ENCODE measurements at regions not wholly inside any gene's neighbourhood (a gene's known extent, or its start where the extent isn't known, plus 50 kb on each side); places are given as distances from the start of the nearest gene placed in this dataset.

GRCh38 chr18:53907921-53908320 lies 316.5 kb downstream of the MBD2 start:
- DNase-seq (ENCODE audit: low spot score): no peak
- in situ Hi-C loops (cut with HindIII; ENCODE audit: extremely low pct_ligation_motif_present, low pct_unique_long_range_greater_than_20kb): loop anchor here (25.0 kb wide), 1 partner anchor 204 kb away; no protein-coding TSS in a partner anchor
- TF ChIP-seq, protein P1, sequence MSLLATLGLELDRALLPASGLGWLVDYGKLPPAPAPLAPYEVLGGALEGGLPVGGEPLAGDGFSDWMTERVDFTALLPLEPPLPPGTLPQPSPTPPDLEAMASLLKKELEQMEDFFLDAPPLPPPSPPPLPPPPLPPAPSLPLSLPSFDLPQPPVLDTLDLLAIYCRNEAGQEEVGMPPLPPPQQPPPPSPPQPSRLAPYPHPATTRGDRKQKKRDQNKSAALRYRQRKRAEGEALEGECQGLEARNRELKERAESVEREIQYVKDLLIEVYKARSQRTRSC (CRISPR knock-in tag; IDR thresholded peaks at IDR 0.05; ENCODE audit: low read depth): no peak
- no peak for TF ChIP-seq MTF2 (CRISPR knock-in tag; IDR thresholded peaks at IDR 0.05; ENCODE audit: borderline replicate concordance)
- no peak for TF ChIP-seq HNRNPUL1 (IDR thresholded peaks at IDR 0.05; ENCODE audit: low read depth, low read length)
- TF ChIP-seq BRD4 (CRISPR knock-in tag; IDR thresholded peaks at IDR 0.05): no peak
- no peak for TF ChIP-seq TFAP4 (IDR thresholded peaks at IDR 0.05; ENCODE audit: borderline replicate concordance, low read depth)
- TF ChIP-seq, protein P2, sequence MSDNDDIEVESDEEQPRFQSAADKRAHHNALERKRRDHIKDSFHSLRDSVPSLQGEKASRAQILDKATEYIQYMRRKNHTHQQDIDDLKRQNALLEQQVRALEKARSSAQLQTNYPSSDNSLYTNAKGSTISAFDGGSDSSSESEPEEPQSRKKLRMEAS (IDR thresholded peaks at IDR 0.05): no peak
- TF ChIP-seq JUNB (CRISPR knock-in tag; IDR thresholded peaks at IDR 0.05; ENCODE audit: borderline replicate concordance): no peak
- Histone ChIP-seq H3K9ac (ENCODE audit: insufficient read depth, low read depth, low read length) (no peak overlapping the region), H4K20me1 (ENCODE audit: insufficient read depth, low read length) (no peaks in the 10 kb centered on the region), H3K4me1 (ENCODE audit: insufficient read depth, low read length) (no peaks in the 10 kb centered on the region), H3K4me2 (ENCODE audit: low read depth, low read length) (no peak overlapping the region), H2AFZ (ENCODE audit: low read length) (no peak overlapping the region), H3K27ac (ENCODE audit: extremely low read length, insufficient read depth, low read length) (no peak overlapping the region), H3K36me3 (replicated peaks in 1 of 2; ENCODE audit: control insufficient read depth in 1 of 2, insufficient read depth in 2 of 2, low read length in 2 of 2) (no peaks in the 10 kb centered on the region), H3K79me2 (ENCODE audit: insufficient read depth, low read length) (no peaks in the 10 kb centered on the region), H3K9me3 (ENCODE audit: low read length) (no peaks in the 10 kb centered on the region), H3K27me3 (ENCODE audit: control insufficient read depth in 1 of 2, insufficient read depth in 2 of 2, low read length in 2 of 2) (no peaks in the 10 kb centered on the region), H3K4me3 (replicated peaks in 1 of 3; ENCODE audit: insufficient read depth in 1 of 3, low read depth in 2 of 3, low read length in 3 of 3) (no peak overlapping the region)
- no TSS peak for BruUV-seq (replicated peaks)
- intact Hi-C loops (cut with micrococcal nuclease; ENCODE audit: unreplicated experiment): no loop called here
- ChIA-PET POLR2A (no interaction called here), CTCF (ENCODE audit: low intra/inter-chr PET ratio, low total read pairs) (no interaction called here)
- ATAC-seq: no peak
- no peak for FAIRE-seq

DNA sequence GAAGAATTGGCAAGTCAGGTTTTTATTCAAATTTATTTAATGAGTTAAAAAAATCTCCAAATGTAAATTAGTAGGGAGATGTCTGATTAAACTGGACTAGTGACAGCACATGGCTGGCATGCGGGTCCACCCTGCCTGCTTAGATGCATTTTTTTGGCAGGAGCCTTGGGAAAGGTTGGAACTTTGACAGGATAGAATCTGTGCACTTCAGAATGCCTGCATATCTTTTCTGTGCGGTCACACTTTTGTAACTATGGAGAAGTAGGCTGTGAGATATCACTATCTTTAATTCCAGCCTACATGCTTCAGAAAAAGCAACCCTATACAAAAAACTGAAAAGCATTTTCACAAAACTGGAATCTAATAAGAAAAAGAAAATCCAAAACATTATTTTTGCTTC lies 317.8 kb downstream of the MBD2 start:
- intact Hi-C loops (cut with micrococcal nuclease; ENCODE audit: unreplicated experiment): no loop called here
- Histone ChIP-seq H3K4me2 (ENCODE audit: low read depth, low read length) (no peak overlapping the region), H3K4me1 (ENCODE audit: insufficient read depth, low read length) (no peaks in the 10 kb centered on the region), H3K27me3 (ENCODE audit: control insufficient read depth in 1 of 2, insufficient read depth in 2 of 2, low read length in 2 of 2) (no peaks in the 10 kb centered on the region), H3K9me3 (ENCODE audit: low read length) (no peaks in the 10 kb centered on the region), H2AFZ (ENCODE audit: low read length) (no peak overlapping the region), H3K36me3 (replicated peaks in 1 of 2; ENCODE audit: control insufficient read depth in 1 of 2, insufficient read depth in 2 of 2, low read length in 2 of 2) (no peaks in the 10 kb centered on the region), H3K27ac (ENCODE audit: extremely low read length, insufficient read depth, low read length) (no peak overlapping the region), H4K20me1 (ENCODE audit: insufficient read depth, low read length) (no peaks in the 10 kb centered on the region), H3K9ac (ENCODE audit: insufficient read depth, low read depth, low read length) (no peak overlapping the region), H3K79me2 (ENCODE audit: insufficient read depth, low read length) (no peaks in the 10 kb centered on the region), H3K4me3 (replicated peaks in 1 of 3; ENCODE audit: insufficient read depth in 1 of 3, low read depth in 2 of 3, low read length in 3 of 3) (no peak overlapping the region)
- ChIA-PET POLR2A (no interaction called here), CTCF (ENCODE audit: low intra/inter-chr PET ratio, low total read pairs) (no interaction called here)
- in situ Hi-C loops (cut with HindIII; ENCODE audit: extremely low pct_ligation_motif_present, low pct_unique_long_range_greater_than_20kb): loop anchor here (25.0 kb wide), 1 partner anchor 206 kb away; no protein-coding TSS in a partner anchor
- WGBS (ENCODE audit: low lambda C conversion rate): 3% methylated on average over 2 of the region's 2 CpGs
- BruUV-seq (replicated peaks): no TSS peak
- ATAC-seq (no peak), DNase-seq (ENCODE audit: low spot score) (no peak), FAIRE-seq (no peak)
- TF ChIP-seq ZNF530 (CRISPR knock-in tag; IDR thresholded peaks at IDR 0.05; ENCODE audit: low read depth): no peak
- no peak for TF ChIP-seq ZNF205 (CRISPR knock-in tag; IDR thresholded peaks at IDR 0.05)
- no peak for TF ChIP-seq PHF5A (CRISPR knock-in tag; IDR thresholded peaks at IDR 0.05; ENCODE audit: low read depth, unreplicated experiment)
- TF ChIP-seq, protein P3, sequence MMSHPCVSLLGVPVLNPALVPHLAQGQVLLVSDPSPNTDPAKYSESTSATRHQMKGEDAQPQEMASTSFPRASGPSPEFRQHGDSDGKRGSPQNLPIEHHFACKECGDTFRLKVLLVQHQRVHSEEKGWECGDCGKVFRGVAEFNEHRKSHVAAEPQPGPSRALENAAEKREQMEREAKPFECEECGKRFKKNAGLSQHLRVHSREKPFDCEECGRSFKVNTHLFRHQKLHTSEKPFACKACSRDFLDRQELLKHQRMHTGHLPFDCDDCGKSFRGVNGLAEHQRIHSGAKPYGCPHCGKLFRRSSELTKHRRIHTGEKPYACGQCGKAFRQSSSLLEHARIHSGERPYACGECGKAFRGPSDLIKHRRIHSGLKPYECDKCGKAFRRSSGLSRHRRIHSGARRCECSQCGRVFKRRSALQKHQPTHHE (CRISPR knock-in tag; IDR thresholded peaks at IDR 0.05; ENCODE audit: borderline replicate concordance): no peak
- TF ChIP-seq, protein P4, sequence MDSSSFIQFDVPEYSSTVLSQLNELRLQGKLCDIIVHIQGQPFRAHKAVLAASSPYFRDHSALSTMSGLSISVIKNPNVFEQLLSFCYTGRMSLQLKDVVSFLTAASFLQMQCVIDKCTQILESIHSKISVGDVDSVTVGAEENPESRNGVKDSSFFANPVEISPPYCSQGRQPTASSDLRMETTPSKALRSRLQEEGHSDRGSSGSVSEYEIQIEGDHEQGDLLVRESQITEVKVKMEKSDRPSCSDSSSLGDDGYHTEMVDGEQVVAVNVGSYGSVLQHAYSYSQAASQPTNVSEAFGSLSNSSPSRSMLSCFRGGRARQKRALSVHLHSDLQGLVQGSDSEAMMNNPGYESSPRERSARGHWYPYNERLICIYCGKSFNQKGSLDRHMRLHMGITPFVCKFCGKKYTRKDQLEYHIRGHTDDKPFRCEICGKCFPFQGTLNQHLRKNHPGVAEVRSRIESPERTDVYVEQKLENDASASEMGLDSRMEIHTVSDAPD (CRISPR knock-in tag; IDR thresholded peaks at IDR 0.05): no peak
- no peak for TF ChIP-seq TERF1 (CRISPR knock-in tag; IDR thresholded peaks at IDR 0.05)
- no peak for TF ChIP-seq NR2F1 (CRISPR knock-in tag; IDR thresholded peaks at IDR 0.05)

Measured in HepG2 (cell line).